ENCODE measurements at regions not wholly inside any gene's neighbourhood (a gene's known extent, or its start where the extent isn't known, plus 50 kb on each side); places are given as distances from the start of the nearest gene placed in this dataset.

DNA sequence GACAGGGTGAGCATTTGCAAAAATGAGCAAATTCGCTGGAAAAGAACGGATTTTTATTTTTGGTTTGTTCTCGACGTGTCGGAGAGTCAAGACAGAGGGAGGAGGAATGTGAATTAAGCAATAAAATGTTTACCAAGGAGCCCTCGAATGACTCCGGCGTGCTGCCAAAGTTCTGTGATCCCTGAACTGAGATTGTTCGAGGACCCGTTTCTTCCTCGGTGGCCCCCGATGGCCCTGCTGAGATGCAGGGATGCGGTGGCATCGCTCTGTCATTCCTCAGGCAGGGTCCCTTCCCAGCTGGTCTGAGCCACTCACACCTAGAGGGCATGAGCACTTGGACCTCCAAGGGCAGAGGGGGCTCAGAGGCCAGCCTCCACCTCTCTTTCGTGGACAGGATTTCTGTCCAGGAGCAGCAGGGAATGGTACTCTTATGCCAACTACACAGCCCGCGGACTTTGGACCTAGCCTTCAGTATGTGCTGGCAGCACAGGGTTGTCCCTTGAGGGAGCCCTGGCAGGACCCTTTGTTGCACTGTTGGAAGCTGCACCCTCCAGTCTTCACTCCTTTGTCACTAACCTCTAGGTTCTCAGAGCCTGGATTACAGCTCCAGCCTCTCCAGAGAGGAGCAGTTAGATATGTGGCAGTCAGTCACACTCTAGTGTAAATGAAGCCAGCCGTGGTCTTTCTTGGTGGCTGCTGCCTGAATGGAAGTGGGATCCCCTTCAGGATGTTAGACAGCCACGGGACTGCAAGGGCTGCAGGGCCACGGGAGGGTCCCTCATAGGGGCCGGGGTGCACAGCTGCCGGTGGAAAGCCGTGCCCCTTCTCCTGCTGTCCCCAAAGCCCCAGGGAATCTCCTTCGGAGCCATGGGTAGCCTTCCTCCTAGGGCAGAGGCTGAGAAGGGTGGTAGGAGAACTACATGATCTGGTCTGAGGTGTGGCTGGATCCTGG is 109.4 kb upstream of the ANO1 start:
- Histone ChIP-seq H3K27me3 (no peaks in the 10 kb centered on the region), H3K9me3 (no peaks in the 10 kb centered on the region), H3K36me3 (ENCODE audit: low read depth, missing control alignments) (no peaks in the 10 kb centered on the region), H3K27ac (no peak overlapping the region), H3K4me3 (no peak overlapping the region), H3K4me1 (no peaks in the 10 kb centered on the region)
- TF ChIP-seq, protein P1, sequence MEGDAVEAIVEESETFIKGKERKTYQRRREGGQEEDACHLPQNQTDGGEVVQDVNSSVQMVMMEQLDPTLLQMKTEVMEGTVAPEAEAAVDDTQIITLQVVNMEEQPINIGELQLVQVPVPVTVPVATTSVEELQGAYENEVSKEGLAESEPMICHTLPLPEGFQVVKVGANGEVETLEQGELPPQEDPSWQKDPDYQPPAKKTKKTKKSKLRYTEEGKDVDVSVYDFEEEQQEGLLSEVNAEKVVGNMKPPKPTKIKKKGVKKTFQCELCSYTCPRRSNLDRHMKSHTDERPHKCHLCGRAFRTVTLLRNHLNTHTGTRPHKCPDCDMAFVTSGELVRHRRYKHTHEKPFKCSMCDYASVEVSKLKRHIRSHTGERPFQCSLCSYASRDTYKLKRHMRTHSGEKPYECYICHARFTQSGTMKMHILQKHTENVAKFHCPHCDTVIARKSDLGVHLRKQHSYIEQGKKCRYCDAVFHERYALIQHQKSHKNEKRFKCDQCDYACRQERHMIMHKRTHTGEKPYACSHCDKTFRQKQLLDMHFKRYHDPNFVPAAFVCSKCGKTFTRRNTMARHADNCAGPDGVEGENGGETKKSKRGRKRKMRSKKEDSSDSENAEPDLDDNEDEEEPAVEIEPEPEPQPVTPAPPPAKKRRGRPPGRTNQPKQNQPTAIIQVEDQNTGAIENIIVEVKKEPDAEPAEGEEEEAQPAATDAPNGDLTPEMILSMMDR (IDR thresholded peaks at IDR 0.05): no peak
- no peak for TF ChIP-seq POLR2A (IDR thresholded peaks at IDR 0.05)
- no peak for DNase-seq
- intact Hi-C loops (cut with DNase I; ENCODE audit: low total_unique reads): no loop called here
- 77 to 80% methylated on average over 17 to 24 of the region's 24 CpGs for WGBS, 2 donors

GRCh38 chr11:69969890-69970784 is 108.0 kb upstream of the ANO1 start:
- WGBS, 2 donors: 49 to 67% methylated on average over 19 to 21 of the region's 21 CpGs
- Histone ChIP-seq H3K36me3 (ENCODE audit: low read depth, missing control alignments) (no peaks in the 10 kb centered on the region), H3K9me3 (no peaks in the 10 kb centered on the region), H3K4me1 (no peaks in the 10 kb centered on the region), H3K4me3 (no peak overlapping the region), H3K27me3 (no peaks in the 10 kb centered on the region), H3K27ac (no peak overlapping the region)
- TF ChIP-seq, protein P1 (IDR thresholded peaks at IDR 0.05): no peak
- TF ChIP-seq POLR2A (IDR thresholded peaks at IDR 0.05): no peak
- intact Hi-C loops (cut with DNase I; ENCODE audit: low total_unique reads): no loop called here
- no peak for DNase-seq

DNA sequence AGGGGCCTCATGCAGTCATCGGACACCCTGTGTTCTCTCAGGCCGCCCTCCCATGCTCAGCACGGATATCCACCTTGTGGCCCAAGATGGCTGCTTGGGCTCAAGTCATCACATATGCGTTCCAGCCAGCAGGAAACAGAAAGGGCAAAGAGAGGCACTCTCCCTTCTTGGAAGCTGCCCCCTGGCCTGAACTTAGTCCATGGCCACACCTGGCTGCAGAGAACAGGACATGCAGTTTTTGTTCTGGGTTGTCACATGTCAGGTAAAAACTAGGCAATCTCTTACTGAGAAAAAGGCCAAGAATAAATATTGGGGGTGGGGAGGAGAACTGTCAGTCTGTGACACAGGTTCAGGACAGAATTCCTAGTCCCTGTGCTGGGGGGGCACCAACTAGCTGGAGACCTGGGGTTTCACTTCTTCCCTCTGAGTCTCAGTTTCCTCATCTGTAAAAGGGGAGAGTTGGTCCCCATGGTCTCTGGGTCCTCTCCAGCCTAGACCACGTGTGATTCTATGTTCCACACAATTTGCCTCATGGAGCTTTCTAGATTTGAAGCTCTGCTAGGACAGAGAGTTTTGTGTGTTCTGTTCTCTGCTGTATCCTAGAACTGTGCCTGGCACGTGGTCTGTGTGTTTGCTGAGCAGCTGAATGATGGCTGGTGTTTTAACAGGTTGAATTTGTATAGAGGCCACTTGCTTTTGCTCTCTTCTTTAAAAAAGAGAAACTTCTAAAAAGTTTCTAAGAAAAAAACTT is 107.2 kb upstream of the ANO1 start:
- Histone ChIP-seq H3K4me3 (no peak overlapping the region), H3K4me1 (no peaks in the 10 kb centered on the region), H3K36me3 (ENCODE audit: low read depth, missing control alignments) (no peaks in the 10 kb centered on the region), H3K9me3 (no peaks in the 10 kb centered on the region), H3K27ac (no peak overlapping the region), H3K27me3 (no peaks in the 10 kb centered on the region)
- intact Hi-C loops (cut with DNase I; ENCODE audit: low total_unique reads): no loop called here
- TF ChIP-seq, protein P1 (IDR thresholded peaks at IDR 0.05): no peak
- no peak for TF ChIP-seq POLR2A (IDR thresholded peaks at IDR 0.05)
- DNase-seq: no peak
- 88 to 90% methylated on average over 6 of the region's 6 CpGs for WGBS, 2 donors

DNA sequence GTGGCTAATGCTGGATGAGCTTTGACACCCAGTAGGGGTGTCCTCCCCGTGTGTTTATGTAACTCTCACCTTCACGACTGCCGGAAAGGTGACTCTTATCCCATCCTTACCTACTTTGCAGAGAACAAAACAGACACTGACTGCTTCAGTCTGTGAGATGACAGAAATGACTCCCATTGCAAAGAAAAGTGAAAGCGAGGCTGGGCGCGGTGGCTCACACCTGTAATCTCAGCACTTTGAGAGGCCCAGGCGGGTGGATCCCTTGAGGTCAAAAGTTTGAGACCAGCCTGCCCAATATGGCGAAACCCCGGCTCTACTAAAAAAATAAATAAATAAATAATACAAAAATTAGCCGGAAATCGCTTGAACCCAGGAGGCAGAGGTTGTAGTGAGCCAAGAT is 106.4 kb upstream of the ANO1 start:
- no peaks in the 10 kb centered on the region for H3K9me3 ChIP-seq
- no peaks in the 10 kb centered on the region for H3K36me3 ChIP-seq (ENCODE audit: low read depth, missing control alignments)
- H3K4me1 ChIP-seq: no peaks in the 10 kb centered on the region
- no peak for DNase-seq
- 93 to 95% methylated on average over 11 of the region's 11 CpGs for WGBS, 2 donors
- intact Hi-C loops (cut with DNase I; ENCODE audit: low total_unique reads): no loop called here
- no peaks in the 10 kb centered on the region for H3K27me3 ChIP-seq
- no peak overlapping the region for H3K27ac ChIP-seq
- H3K4me3 ChIP-seq: no peak overlapping the region
- TF ChIP-seq, protein P1 (IDR thresholded peaks at IDR 0.05): no peak
- TF ChIP-seq POLR2A (IDR thresholded peaks at IDR 0.05): no peak

Measured in testis (tissue), 2 donors.